Gastroesophageal sphincter (tissue), 4 donors: ENCODE measurements at regions not wholly inside any gene's neighbourhood (a gene's known extent, or its start where the extent isn't known, plus 50 kb on each side); places are given as distances from the start of the nearest gene placed in this dataset.

Experiments
- ATAC-seq: fragments of 150-250 bp; one replicate; pipeline ENCODE4 v1.9.1; 2016; ENCODE audit warnings: mild to moderate bottlenecking, moderate library complexity
- H3K27ac ChIP-seq, 4 donors: fragments of 200-600 bp; sonication (generic) in 3 of 4; 1 replicate in 3 of 4; 2 replicates in 1 of 4; pipeline ENCODE4 v1.5.1; 2016 to 2019
- H3K27me3 ChIP-seq: fragments of 200-600 bp; sonication (generic); one replicate; pipeline ENCODE4 v1.5.1; 2019
- H3K36me3 ChIP-seq, 2 donors: fragments of 200-600 bp; sonication (generic); one replicate each; pipeline ENCODE4 v1.5.1; 2019; ENCODE audit warnings: control low read depth in 1 of 2
- H3K4me1 ChIP-seq, 3 donors: fragments of 200-600 bp; sonication (generic); 1 replicate in 2 of 3; 2 replicates in 1 of 3; pipeline ENCODE4 v1.5.1; 2016 to 2019; ENCODE audit warnings: control low read depth in 2 of 3
- H3K4me3 ChIP-seq, 2 donors: fragments of 200-600 bp; sonication (generic); one replicate each; pipeline ENCODE4 v1.5.1; 2019; ENCODE audit warnings: mild to moderate bottlenecking in 1 of 2, moderate library complexity in 1 of 2
- H3K9me3 ChIP-seq, 3 donors: fragments of 200-600 bp; sonication (generic); one replicate each; pipeline ENCODE4 v1.5.1; 2017 to 2019; ENCODE audit warnings: control low read depth in 2 of 3
- EP300 ChIP-seq: sonication (generic); formaldehyde crosslinking; IDR thresholded peaks from one replicate; pipeline ENCODE4 v1.6.1; 2017; ENCODE audit warnings: antibody characterized with exemption, mild to moderate bottlenecking
- POLR2A ChIP-seq, 2 donors: fragments of 450-650 bp; IDR thresholded peaks; one replicate each; pipeline ENCODE4 v1.6.1; 2017; ENCODE audit warnings: antibody characterized with exemption in 2 of 2, mild to moderate bottlenecking in 2 of 2, moderate library complexity in 1 of 2
- POLR2AphosphoS5 ChIP-seq: sonication (generic); formaldehyde crosslinking; IDR thresholded peaks from one replicate; pipeline ENCODE4 v1.6.1; 2017; ENCODE audit warnings: antibody characterized with exemption
- WGBS, 2 donors: methylation state at CpG; one replicate each; pipeline ENCODE4 v1.1.5; 2018; ENCODE audit warnings: low coverage in 1 of 2; 5-methylcytosine and 5-hydroxymethylcytosine counted together
- TF ChIP-seq, protein P1 (sequence below), 4 experiments: fragments of 200-600 bp in 2 of 4; fragments of 450-650 bp in 2 of 4; sonication (generic) in 1 of 4; IDR thresholded peaks; one replicate each; pipeline ENCODE4 v1.5.1; 2017 to 2019; ENCODE audit warnings: antibody characterized with exemption in 4 of 4, mild to moderate bottlenecking in 2 of 4, moderate library complexity in 2 of 4

DNA sequence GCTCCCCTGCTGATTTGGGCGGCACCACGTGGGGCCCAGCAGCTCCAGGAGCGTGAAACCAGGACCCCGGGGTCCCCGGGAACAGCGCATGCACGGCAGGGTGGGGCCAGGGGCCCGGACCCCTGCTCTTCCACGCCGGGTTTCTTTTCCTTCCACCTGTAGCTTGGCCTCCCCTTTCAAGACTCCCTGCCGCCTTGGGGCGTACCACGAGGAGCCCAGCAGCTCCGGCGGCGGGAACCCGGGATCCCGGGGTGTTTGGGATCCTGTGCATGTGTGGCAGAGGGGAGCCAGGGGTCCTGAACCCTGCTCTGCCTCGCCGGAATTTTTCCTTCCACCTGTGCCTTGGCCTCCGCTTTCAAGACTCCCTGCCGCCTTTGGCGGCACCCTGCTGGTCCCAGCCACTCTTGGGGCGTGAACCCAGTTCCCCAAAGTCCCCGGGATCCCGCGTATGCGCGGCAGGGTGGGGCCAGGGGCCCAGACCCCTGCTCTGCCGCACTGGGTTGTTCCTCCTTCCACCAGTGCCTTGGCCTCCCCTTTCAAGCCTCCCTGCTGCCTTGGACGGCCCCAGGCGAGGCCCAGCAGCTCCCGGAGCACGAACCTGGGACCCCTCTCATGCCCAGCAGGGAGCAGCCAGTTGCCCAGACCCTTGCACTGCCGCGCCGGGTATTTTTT is 322.7 kb downstream of the ALG10 start:
- H3K9me3 ChIP-seq, result peaks cover 0 to 100% (median 0%) of the 10 kb centered on the region in 3 donors
- 38 to 56% methylated on average over 7 to 10 of the region's 37 CpGs for WGBS, 2 donors
- TF ChIP-seq, protein P1, sequence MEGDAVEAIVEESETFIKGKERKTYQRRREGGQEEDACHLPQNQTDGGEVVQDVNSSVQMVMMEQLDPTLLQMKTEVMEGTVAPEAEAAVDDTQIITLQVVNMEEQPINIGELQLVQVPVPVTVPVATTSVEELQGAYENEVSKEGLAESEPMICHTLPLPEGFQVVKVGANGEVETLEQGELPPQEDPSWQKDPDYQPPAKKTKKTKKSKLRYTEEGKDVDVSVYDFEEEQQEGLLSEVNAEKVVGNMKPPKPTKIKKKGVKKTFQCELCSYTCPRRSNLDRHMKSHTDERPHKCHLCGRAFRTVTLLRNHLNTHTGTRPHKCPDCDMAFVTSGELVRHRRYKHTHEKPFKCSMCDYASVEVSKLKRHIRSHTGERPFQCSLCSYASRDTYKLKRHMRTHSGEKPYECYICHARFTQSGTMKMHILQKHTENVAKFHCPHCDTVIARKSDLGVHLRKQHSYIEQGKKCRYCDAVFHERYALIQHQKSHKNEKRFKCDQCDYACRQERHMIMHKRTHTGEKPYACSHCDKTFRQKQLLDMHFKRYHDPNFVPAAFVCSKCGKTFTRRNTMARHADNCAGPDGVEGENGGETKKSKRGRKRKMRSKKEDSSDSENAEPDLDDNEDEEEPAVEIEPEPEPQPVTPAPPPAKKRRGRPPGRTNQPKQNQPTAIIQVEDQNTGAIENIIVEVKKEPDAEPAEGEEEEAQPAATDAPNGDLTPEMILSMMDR (IDR thresholded peaks at IDR 0.05), result no peak
- no peak for TF ChIP-seq POLR2AphosphoS5
- TF ChIP-seq EP300, result no peak
- no peak for TF ChIP-seq POLR2A (IDR thresholded peaks at IDR 0.05)
- H3K36me3 ChIP-seq, result no peaks in the 10 kb centered on the region
- ATAC-seq, result no peak
- peaks cover 100% of the 10 kb centered on the region for H3K27me3 ChIP-seq
- no peak overlapping the region for H3K27ac ChIP-seq
- no peak overlapping the region for H3K4me3 ChIP-seq
- no peaks in the 10 kb centered on the region for H3K4me1 ChIP-seq

DNA sequence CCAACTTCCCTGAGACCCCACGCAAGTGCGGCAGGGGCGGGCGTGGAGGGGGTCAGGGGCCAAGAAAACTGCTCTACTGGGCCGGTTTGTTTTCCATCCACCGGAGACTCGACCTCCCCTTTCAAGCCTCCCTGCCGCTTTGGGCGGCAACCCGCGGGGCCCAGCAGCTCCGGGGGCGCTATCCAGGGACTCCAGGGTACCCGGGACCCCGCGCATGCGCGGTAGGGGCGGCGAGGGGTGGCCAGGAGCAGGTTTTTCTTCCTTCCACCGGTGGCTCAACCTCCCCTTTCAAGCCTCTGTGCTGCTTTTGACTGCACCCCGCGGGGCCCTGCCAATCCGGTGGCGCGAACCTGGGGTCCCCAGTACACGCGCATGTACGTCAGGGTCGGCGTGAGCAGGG is 323.5 kb downstream of the ALG10 start:
- 15% methylated on average over 8 of the region's 31 CpGs; no CpG with 5 or more reads in 1 of the 2 donors for WGBS, 2 donors
- Histone ChIP-seq H3K9me3 (peaks cover 0 to 100% (median 0%) of the 10 kb centered on the region in 3 donors), H3K27ac (no peak overlapping the region), H3K4me3 (no peak overlapping the region), H3K4me1 (no peaks in the 10 kb centered on the region), H3K36me3 (no peaks in the 10 kb centered on the region), H3K27me3 (peaks cover 100% of the 10 kb centered on the region)
- no peak for ATAC-seq
- no peak for TF ChIP-seq EP300
- TF ChIP-seq POLR2AphosphoS5, result no peak
- TF ChIP-seq POLR2A (IDR thresholded peaks at IDR 0.05), result no peak
- TF ChIP-seq, protein P1 (IDR thresholded peaks at IDR 0.05), result no peak

DNA sequence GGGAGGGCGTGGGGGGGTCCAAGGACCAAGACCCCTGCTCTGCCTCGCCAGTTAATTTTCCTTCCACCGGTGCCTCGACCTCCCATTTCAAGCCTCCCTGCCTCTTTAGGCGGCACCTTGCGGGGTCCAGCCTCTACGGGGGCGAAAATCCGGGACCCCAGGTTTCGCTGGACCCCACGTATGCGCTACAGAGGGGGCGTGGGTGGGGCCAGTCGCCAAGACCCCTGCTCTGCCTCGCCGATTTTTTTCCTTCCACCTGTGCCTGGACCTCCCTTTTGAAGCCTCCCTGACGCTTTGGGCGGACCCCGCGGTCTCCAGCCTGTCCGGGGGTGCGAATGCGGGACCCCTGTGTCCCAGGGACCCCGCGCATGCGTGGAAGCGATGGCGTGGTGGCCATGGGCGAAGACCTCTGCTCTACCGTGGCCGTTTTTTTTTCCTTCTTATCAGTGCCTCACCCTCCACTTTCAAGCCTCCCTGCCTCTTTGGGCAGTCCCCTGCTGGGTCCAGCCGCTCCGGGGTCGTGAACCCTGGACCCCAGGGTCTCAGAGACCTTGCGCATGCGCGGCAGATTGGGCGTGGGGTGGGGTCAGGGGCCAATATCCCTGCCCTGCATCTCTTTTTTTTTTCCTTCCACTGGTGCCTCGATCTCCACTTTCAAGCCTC is 324.2 kb downstream of the ALG10 start:
- Histone ChIP-seq H3K36me3 (no peaks in the 10 kb centered on the region), H3K27ac (no peak overlapping the region), H3K4me1 (no peaks in the 10 kb centered on the region), H3K9me3 (peaks cover 0 to 100% (median 0%) of the 10 kb centered on the region in 3 donors), H3K27me3 (peaks cover 100% of the 10 kb centered on the region), H3K4me3 (no peak overlapping the region)
- 33 to 58% methylated on average over 12 to 21 of the region's 39 CpGs for WGBS, 2 donors
- no peak for ATAC-seq
- TF ChIP-seq POLR2A (IDR thresholded peaks at IDR 0.05) (no peak), POLR2AphosphoS5 (no peak), EP300 (no peak)
- TF ChIP-seq, protein P1 (IDR thresholded peaks at IDR 0.05), result no peak

DNA sequence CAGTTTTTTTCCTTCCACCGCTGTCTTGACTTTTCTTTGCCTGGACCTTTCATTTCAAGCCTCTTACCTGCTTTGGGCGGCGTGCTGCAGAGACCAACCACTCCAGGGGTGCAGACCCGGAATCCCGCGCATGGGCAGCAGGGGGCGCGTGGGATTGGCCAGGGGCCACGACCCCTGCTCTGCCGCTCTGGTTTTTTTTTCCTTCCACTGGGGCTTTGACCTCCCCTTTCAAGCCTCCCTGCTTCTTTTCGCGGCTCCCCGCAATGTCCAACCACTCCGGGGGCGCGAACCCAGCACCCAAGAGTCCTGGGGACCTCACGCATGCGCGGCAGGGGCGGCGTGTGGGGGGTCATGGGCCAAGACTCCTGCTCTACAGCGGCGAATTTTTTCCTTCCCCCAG is 325.1 kb downstream of the ALG10 start:
- Histone ChIP-seq H3K36me3 (no peaks in the 10 kb centered on the region), H3K9me3 (peaks cover 0 to 100% (median 0%) of the 10 kb centered on the region in 3 donors), H3K27ac (no peak overlapping the region), H3K27me3 (peaks cover 100% of the 10 kb centered on the region), H3K4me1 (no peaks in the 10 kb centered on the region), H3K4me3 (no peak overlapping the region)
- no peak for ATAC-seq
- TF ChIP-seq POLR2AphosphoS5 (no peak), EP300 (no peak), POLR2A (IDR thresholded peaks at IDR 0.05) (no peak)
- TF ChIP-seq, protein P1 (IDR thresholded peaks at IDR 0.05), result no peak
- 39% methylated on average over 16 of the region's 23 CpGs; no CpG with 5 or more reads in 1 of the 2 donors for WGBS, 2 donors

DNA sequence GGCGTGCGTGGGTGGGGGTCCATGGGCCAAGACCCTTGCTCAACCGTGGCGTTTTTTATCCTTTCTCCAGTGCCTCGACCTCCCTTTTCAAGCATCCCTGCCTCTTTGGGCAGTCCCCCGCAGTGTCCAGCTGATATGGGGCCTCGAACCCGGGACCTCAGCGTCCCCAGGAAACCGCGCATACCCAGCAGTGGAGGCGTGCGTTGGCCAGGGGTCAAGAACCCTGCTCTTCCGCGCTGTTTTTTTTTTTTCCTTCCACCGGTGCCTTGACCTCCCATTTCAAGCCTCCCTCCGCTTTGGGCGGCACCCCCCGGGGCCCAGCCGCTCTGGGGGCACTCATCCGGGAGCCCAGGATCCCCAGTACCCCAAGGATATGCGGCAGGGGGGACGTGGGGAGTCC is 325.8 kb downstream of the ALG10 start:
- ATAC-seq, result no peak
- Histone ChIP-seq H3K4me1 (no peaks in the 10 kb centered on the region), H3K36me3 (no peaks in the 10 kb centered on the region), H3K27me3 (peaks cover 100% of the 10 kb centered on the region), H3K27ac (no peak overlapping the region), H3K4me3 (no peak overlapping the region), H3K9me3 (peaks cover 0 to 96% (median 0%) of the 10 kb centered on the region in 3 donors)
- WGBS, 2 donors, result 67 to 74% methylated on average over 8 to 16 of the region's 23 CpGs
- TF ChIP-seq EP300, result no peak
- TF ChIP-seq POLR2A (IDR thresholded peaks at IDR 0.05), result no peak
- no peak for TF ChIP-seq POLR2AphosphoS5
- TF ChIP-seq, protein P1 (IDR thresholded peaks at IDR 0.05), result no peak
